Iris pigment epithelial cell (primary cell): ENCODE measurements at regions not wholly inside any gene's neighbourhood (a gene's known extent, or its start where the extent isn't known, plus 50 kb on each side); places are given as distances from the start of the nearest gene placed in this dataset.
"Not testable (repeated sequence)": the region's sequence is repeated elsewhere in the genome, so short reads cannot be mapped to it uniquely, and the experiment has no call there.

Experiments
- DNase-seq: peaks from one replicate; pipeline ENCODE4 v3.0.0-alpha.2; 2011; ENCODE audit warnings: low read depth

- DNase-seq = no peak
Observed at GRCh38 chr13:68645814-68646213, 1415.7 kb upstream of the PCDH9 start.

GRCh38 chr13:68644611-68645010 lies 1414.5 kb upstream of the PCDH9 start:
- no peak for DNase-seq

- no peak for DNase-seq
Observed at GRCh38 chr13:68636784-68637183, 1406.6 kb upstream of the PCDH9 start.

GRCh38 chr13:68628994-68629393 lies 1398.9 kb upstream of the PCDH9 start:
- no peak for DNase-seq

GRCh38 chr13:68627379-68627778 lies 1397.2 kb upstream of the PCDH9 start:
- no peak for DNase-seq

- no peak for DNase-seq
Observed at GRCh38 chr13:68616600-68617222, 1386.6 kb upstream of the PCDH9 start.

- DNase-seq = no peak
Observed at GRCh38 chr13:68609661-68610060, 1379.5 kb upstream of the PCDH9 start.

- DNase-seq = no peak
Observed at GRCh38 chr13:68608147-68608546, 1378.0 kb upstream of the PCDH9 start.

GRCh38 chr13:68597641-68598040 lies 1367.5 kb upstream of the PCDH9 start:
- no peak for DNase-seq

- DNase-seq = no peak
Observed at GRCh38 chr13:68588623-68589022, 1358.5 kb upstream of the PCDH9 start.

- no peak for DNase-seq
Observed at GRCh38 chr13:68584776-68585175, 1354.6 kb upstream of the PCDH9 start.

- DNase-seq = no peak
Observed at GRCh38 chr13:68574053-68574452, 1343.9 kb upstream of the PCDH9 start.

GRCh38 chr13:68551701-68552522 lies 1321.8 kb upstream of the PCDH9 start:
- no peak for DNase-seq

- DNase-seq = no peak
Observed at GRCh38 chr13:68550330-68550729, 1320.2 kb upstream of the PCDH9 start.

GRCh38 chr13:68540244-68540643 lies 1310.1 kb upstream of the PCDH9 start:
- DNase-seq = no peak

GRCh38 chr13:68535329-68535728 lies 1305.2 kb upstream of the PCDH9 start:
- no peak for DNase-seq

- not testable (repeated sequence) for DNase-seq
Observed at GRCh38 chr13:68527167-68527566, 1297.0 kb upstream of the PCDH9 start.

GRCh38 chr13:68523838-68524424 lies 1293.8 kb upstream of the PCDH9 start:
- DNase-seq = no peak

GRCh38 chr13:68522184-68522583 lies 1292.0 kb upstream of the PCDH9 start:
- no peak for DNase-seq

GRCh38 chr13:68509734-68510621 lies 1279.8 kb upstream of the PCDH9 start:
- DNase-seq = peak; percentile 2

GRCh38 chr13:68506888-68507551 lies 1276.9 kb upstream of the PCDH9 start:
- DNase-seq = no peak

GRCh38 chr13:68490594-68490993 lies 1260.5 kb upstream of the PCDH9 start:
- DNase-seq = no peak
